ENCODE measurements at regions not wholly inside any gene's neighbourhood (a gene's known extent, or its start where the extent isn't known, plus 50 kb on each side); places are given as distances from the start of the nearest gene placed in this dataset.
"Not testable (repeated sequence)": the region's sequence is repeated elsewhere in the genome, so short reads cannot be mapped to it uniquely, and the experiment has no call there.

DNA sequence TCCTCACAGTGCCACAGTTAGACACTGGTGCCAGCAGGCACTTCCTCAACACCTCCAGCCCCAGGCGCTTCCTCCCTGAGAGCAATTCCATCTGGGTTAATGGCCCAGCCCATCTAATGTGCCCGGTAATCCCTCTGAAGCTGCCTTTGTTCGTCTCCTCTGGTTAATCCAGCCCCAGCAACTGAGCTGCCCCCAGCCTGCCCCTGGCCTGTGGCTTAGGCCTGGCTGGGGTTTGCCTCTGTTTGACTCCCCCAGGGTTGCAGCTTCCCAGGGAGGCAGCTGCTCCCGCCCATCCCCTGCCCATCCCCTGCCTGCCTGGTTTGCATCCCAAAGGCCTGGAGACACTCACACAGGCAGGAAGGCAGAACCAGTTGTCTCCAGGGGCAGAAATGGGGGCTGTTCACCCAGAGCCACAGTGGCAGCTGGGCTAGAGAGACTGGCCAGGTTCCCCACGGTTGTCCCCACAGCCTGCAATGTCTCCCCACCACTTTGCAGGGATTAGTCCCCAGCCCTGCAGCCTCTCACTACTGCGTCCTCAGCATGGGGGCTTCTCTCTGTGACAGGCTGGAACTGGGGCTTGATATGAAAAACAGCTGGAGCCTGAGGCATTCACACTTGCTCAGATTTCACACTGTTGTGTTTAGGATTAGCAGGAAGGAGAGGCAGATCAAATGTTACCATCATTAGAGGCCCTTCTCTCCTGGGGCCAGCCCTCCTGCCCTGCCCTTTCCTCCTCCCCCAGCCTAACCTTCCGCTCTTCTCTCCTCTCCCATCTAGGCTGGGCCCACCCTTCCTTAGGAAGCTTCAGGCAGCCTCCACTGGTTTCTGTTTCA is 120.2 kb downstream of the TLR5 start:
- no peak for DNase-seq (ENCODE audit: low spot score)

DNA sequence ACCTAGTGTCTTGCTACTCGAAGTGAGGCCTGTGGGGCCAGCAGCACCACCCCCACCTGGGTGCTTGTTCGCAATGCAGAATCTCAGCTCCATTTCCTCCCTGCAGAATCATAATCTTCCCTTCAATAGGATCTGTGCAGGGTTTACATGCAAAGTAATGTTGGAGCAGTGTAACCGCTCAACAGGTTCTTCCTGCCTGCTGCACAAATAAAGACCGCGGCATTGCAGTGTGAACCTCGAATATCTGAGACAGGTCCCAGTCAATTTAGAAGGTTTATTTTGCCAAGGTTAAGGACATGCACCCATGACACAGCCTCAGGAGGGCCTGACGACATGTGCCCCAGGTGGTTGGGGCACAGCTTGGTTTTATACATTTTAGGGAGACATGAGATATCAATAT is 119.2 kb downstream of the TLR5 start:
- no peak for DNase-seq (ENCODE audit: low spot score)

DNA sequence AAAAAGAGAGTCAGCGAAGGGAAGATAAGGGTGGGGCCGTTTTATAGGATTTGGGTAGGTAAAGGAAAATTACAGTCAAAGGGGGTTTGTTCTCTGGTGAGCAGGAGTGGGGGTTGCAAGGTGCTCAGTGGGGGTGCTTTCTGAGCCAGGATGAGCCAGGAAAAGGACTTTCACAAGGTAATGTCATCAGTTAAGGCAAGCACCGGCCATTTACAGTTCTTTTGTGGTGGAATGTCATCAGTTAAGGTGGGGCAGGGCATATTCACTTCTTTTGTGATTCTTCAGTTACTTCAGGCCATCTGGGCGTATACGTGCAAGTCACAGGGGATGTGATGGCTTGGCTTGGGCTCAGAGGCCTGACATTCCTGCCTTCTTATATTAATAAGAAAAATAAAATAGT is 118.6 kb downstream of the TLR5 start:
- not testable (repeated sequence) for DNase-seq (ENCODE audit: low spot score)

DNA sequence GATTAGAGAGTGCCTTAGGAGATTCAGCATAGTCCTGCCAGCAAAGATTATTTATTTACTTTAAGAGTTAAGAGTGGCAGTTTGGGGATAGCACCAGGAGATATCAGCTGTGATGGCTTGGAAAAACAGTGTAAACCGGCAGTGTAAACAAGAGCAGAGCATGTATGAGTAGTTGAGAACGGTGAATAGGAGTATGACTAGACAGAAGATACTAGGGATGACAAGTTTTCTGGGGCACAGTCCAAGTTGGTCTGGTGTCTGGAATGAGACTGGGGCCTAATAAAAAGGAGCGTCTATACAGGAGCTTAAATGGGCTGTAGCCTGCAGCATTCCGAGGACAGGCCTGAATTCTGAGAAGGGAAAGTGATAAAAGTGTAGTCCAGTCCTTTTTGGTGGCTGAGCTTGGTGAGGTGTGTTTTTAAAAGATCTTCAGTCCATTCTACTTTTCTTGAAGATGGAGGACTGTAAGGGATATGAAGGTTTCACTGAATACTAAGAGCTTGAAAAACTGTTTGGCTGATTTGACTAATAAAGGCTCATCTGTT is 117.8 kb downstream of the TLR5 start:
- not testable (repeated sequence) for DNase-seq (ENCODE audit: low spot score)

DNA sequence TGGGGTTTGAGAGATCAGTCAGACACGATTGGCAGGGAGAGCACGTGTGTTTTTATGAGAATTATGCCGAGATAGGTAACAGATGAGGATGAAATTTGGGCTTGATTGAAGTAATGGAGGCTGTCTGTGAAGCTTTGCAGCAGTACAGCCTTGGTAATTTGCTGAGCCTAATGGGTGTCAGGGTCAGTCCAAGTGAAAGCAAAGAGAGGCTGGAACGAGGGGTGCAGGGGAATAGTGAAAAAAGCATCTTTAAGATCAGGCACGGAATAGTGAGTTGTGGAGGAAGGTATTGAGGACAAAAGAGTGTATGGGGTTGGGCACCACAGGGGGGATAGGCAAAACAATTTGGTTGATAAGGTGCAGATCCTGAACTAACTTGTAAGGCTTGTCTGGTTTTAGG is 116.4 kb downstream of the TLR5 start:
- not testable (repeated sequence) for DNase-seq (ENCODE audit: low spot score)

DNA sequence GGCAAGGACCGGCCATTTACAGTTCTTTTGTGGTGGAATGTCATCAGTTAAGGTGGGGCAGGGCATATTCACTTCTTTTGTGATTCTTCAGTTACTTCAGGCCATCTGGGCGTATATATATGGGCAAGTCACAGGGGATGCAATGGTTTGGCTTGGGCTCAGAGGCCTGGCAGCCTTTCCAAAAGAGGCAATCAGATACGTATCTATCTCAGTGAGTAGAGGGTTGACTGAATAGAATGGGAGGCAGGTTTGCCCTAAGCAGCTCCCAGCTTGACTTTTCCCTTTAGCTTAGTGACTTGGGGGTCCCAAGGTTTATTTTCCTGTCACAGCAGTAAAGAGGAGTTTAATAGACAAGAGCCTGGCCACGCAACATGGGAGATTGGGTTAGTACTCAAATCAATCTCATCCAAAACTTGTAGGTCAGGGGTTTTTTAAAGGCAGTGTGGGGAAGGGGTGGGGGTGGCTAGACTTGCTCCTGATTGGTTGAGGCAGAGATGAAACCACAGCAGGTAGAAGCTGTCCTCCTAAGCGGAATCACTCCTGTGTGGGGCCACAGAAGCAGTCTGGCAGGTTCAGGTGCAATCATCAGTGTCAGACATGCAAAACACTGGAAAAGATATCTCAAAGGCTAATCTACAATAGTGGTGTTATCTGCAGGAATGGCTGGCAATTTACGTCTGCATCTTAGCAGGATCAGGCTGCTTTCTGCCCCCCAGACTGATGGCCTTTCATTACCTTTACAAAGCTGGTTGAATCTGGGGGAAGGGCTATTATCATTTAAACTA is 112.9 kb downstream of the TLR5 start:
- no peak for DNase-seq (ENCODE audit: low spot score)

DNA sequence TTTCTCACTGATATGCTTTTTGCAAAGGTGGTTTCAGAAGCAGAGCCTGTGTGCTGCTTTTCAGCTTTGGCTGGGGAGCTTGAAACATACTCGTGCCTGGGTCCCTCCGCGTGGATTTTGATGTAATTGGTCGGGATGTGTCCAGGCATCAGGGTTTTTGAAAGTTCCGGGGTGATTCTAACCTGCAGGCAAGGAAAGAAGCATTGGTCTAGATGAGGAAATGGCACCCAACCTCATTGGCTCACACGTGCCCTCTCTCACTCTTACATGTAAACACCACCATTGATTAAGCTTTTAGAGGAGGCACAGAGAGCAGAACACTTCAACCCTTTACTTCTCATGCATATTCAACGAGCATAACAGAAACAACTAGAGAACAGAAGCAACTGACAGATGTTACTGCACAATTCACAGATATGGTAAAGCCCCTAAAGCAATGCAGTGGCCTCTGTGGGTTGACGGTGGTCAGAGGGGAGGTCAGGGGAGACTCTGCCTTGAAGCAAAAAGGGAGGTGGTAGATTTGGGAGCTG is 112.1 kb downstream of the TLR5 start:
- DNase-seq (ENCODE audit: low spot score), result no peak

DNA sequence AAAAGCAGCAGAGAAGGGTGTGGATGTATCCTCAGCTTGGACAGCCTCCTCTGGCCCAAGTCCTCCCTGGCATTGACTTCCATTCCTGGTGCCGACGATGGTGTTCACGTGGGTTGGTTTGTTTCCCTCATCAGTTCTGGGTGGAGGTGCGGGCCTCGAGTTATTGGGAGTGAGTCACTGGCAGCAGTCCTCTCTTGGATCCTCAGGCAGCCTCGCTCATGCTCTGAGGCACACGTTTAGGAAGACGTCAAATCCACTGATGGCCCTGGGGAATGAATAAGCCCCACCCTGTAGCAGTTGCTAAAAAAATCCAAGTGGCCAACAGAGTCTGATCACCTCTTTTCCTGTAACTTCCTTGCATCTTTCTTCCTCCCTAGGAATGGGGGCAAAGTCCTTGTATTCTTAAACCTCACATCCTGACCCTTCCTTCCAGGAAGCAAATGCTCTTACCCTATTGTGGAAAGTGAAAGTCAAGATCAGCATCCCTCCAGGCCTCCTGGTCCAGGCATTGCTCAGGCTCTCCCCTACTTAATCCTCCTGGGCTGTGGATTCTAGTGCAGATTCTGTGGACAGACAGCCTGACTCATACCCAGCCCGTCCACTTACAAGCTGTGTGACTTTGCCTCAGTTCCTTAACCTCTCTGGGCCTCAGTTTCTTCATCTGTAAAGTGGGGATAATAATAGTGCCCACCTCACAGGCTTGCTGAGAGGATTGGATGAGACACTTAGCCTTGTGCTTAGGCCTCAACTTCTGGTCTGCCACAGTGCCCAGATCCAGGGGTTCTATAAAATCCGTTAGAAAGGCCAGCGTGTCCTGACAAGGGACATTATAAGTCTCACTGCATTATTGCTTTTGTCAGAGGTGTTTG is 111.1 kb downstream of the TLR5 start:
- DNase-seq (ENCODE audit: low spot score), result peak; percentile 85

DNA sequence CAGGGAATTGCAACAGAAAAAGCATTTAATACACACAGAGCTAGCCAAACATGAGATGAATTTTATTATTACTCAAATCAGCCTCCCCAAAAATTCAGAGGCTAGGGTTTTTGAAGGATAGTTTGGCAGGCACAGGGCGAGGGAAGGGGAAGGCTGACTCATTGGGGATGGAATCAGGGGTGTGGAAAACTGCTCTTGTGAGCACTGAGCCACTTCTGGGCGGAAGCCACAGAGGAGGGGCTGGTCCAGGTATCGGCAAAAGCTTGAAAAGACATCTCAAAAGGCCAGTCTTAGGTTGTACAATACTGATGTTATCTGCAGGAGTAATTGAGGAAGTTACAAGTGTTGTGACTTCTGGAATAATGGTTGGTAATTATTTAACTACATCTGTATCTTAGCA is 109.4 kb downstream of the TLR5 start:
- no peak for DNase-seq (ENCODE audit: low spot score)

DNA sequence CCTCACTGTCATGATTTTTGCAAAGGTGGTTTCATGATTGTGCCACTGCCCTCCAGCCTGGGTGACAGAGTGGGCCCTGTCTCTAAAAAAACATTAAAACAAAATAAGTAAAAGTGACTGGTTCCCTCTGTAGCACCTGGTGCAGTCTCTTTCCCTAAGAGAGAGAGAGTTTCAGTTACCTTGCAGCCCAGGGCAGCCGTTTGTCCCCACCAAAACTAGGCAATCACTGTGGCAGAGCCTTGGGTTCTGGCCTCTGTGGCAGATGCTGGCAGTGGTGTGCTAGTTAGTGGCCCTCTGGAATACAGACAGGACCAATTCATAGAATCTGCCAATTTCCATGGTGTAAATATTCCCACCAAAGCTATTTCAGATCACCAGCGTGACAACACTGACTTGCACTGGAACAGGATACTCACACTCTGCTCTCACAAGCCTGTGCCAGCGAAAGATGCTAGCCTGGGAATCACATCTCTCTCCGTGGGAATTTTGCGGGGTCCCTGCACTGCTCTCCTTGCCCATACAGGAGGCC is 108.7 kb downstream of the TLR5 start:
- no peak for DNase-seq (ENCODE audit: low spot score)

DNA sequence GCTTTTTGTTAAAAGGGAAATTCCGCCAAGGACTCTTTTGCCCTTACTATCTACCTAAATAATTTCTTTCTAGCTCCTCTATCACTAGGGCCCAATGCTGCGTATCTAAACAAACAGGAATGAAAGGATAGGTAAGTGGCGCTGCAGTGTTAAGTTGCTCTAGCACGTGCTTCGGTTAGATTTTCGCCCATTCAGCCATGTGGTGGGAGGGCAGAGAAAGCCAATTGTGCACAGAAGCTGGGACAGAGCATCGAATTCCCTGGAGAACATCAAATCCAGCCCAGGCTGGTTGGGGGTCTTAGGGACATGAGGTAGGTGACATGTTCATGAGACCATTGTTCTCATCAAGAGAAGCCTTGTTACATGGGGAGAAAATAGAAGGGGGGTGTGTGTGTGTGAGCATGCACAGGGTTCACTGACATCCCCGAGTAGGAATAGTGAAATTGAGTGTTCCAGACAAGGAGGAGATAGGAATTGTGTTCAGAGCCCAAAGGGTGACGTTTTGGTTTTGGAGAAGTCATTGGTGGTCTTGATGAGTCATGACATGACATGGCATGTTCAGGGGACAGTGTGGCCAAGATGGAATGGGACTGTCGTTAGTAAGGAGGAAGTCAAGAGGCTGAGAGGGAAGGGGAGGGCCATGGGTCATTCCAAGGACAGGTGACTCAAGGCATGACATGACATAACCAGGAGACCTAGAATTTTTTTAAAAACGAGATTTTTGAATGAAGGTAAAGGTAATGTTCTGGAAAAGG is 107.1 kb downstream of the TLR5 start:
- no peak for DNase-seq (ENCODE audit: low spot score)

DNA sequence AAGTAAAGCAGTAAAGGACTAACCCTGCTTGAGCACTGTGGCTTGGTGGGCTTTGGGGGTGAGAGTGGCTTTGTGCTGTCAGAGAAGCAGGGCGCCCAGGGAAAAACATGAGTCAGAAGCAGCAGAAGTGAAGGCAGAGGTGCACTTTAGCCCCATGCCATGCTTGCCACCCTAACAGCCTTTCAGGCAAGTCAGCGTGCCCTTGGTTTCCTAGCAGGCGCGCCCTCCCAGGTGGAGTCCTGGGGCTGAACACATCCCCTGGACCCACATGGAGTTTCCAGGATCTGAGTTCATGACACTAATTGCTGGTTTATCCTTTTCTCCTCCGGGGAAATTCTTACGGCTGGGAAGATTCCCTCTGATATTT is 106.6 kb downstream of the TLR5 start:
- no peak for DNase-seq (ENCODE audit: low spot score)

DNA sequence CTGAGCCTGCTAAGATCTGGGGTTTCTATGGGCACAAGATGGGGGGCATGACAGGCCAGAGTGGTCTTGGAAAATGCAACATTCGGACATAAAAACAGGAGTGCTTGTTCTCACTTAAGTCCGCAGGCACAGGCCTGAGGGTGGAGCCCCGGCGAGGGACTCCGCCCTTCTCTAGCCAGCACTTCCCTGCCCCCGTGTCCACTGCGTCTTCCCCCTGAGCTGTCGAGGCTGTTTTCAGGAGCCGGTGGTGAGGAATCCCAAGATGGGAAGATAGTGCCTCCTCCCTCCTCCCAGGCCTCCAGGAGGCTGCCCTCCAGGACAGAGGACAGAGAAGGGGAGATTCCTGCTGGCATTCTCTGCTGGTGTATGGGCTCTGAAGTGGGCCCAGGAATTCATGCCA is 105.2 kb downstream of the TLR5 start:
- no peak for DNase-seq (ENCODE audit: low spot score)

DNA sequence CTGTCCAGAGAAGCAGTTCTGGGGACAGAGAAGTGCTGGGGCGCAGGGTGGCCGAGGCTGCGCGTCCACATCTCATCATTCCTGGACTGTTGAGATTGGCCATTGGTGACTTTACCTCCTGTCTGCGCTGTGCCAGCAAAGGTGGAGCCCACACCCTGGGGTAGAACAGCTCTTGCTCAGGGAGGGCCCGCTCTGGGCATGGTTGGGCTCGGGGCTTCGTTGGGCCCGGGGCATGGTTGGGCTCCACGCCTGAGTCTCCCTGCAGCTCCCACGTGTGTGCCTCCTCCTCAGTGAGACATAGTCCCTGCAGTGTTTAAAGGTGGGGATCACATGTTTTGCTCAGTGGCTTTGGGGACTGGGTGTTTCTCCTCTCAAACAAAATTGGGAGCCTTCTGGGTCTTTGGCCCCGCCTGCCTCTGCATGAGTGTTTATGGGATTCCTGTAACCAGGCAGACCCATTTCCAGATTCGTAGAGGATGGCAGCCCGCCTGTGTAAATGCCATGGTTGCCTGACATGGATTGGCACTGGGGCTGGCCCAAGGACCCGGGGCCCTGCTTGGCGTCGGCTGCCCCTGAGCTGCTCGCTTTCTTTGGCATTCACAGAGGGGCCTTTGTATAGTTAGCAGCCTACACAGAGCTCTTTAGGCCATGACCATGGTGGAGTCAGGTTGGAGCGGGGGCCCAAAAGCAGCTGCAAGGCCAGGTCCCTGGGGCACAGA is 104.6 kb downstream of the TLR5 start:
- DNase-seq (ENCODE audit: low spot score), result no peak

DNA sequence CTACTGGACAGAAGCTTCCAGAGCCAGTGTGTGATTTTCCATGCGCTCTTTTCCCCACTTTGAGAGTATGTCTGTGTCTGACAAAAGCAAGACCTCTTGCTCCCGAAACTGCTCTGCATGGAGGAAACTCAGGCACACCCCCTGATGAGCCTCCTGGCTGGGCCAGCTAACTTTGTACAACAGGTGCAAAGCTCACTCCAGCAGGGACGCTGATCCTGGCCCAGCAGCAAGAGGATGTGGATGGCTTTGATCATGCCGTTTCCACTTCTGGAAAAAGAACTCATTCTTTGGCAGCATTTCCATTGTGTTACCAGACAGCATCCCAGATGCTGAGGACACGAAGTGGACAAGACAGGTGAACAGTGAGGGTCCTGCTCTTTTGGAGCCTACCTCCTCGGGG is 103.1 kb downstream of the TLR5 start:
- no peak for DNase-seq (ENCODE audit: low spot score)

DNA sequence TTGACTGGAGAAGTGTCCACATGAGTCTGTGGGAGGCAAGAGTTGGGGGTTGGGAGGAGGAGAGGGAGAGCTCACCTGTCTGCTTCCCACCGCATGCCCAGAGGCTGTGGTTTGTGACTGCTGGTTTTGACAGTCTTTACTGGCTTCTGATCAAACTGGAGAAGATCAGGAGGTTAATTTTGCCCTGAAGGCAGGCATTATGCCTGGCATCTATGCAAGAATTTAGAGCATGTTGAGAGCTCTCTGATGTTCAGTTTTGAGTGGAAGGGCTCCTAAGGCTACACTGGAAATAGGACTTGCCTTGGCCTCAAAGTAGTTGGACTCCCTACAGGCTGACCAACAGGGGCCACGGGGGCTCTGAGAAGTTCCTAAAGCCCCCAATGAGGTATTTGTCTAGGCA is 101.6 kb downstream of the TLR5 start:
- no peak for DNase-seq (ENCODE audit: low spot score)

DNA sequence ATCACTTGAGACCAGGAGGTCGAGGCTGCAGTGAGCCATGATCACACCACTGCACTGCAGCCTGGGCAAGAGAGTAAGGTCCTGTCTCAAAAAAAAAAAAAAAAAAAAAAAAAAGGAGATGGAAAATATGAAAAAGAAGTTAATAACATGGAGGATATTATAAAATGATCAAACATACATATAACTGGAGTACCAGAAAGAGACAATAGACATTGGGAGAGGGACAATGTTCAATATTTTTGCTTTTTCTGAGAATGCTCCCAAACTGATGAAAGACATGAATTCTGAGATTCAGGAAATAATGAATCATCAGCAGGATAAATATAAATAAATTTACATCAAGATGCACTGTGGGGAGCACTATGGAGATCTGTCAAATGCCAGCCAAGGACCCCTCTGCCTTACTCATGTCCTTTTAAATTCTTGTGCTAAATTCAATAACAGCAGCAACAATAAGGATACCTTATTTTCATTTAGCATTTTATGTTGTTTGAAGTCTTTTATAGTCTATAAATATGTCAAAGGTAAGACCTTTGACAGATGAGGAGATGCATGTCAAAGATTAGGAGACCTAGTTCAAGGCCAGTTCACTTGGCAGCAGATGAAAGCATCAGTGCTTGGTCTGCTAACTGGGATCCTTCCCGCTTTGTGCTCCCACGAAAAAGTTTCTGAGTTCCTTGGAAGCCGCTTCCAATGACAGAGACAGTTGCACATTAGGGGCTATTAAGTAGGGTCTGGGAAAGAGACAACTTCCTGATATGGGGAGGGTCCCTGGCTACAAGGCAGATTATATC is 97.7 kb downstream of the TLR5 start:
- DNase-seq (ENCODE audit: low spot score), result no peak

DNA sequence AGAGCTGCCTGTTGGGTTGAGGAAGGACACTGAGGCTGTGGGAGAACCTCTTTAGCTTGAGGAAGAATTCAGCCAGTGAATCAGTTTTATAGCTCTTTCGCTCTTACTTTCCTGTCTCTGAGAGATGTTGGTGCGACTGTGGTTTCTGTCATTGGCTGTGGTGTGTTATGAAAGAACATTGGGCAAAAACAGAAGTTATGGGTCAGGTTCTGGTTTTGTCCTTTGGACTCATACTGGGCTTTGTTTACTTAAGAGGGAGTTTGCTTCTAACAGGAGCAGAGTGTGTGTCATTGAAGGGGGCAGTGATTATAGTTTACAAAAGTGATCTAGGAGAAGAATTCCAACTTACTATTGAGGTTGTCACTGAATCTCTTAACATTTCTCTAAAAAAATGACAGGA is 97.0 kb downstream of the TLR5 start:
- DNase-seq (ENCODE audit: low spot score), result no peak

DNA sequence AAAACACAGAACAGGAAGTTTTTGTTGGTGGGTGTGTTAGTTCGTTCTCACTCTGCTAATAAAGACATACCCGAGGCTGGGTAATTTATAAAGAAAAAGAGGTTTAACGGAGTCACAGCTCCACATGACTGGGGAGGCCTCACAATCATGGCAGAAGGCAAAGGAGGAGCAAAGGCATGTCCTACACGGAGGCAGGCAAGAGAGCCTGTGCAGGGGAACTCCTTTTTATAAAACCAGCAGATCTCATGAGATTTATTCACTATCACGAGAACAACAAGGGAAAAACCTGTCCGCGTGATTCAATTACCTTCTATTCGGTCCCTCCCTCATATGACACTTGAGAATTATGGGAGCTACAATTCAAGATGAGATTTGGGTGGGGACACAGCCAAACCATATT is 96.6 kb downstream of the TLR5 start:
- not testable (repeated sequence) for DNase-seq (ENCODE audit: low spot score)
